HCT116 (cell line): ENCODE measurements at regions not wholly inside any gene's neighbourhood (a gene's known extent, or its start where the extent isn't known, plus 50 kb on each side); places are given as distances from the start of the nearest gene placed in this dataset.

ENCODE experiments used
- ATAC-seq: fragments of 200-7000 bp; cut with Tn5 transposase; 2 replicates; pipeline ENCODE4 v1.9.1; 2020; ENCODE audit warnings: mild to moderate bottlenecking, moderate library complexity
- BruUV-seq: library from RNA; stranded (reverse); fragments of 400-500 nt; replicated peaks from 2 replicates; lab custom pipeline; 2021; lab: Mats Ljungman, UMichigan
- CTCF ChIA-PET: fragments of 300-600 bp; sonication (Branson Sonifier 250); formaldehyde crosslinking; loops from one replicate; lab custom pipeline; 2021; ENCODE audit warnings: antibody characterized with exemption; lab: Charles Lee
- POLR2A ChIA-PET: fragments of 300-600, 350-600 bp; sonication (Branson Sonifier 250); formaldehyde crosslinking; loops from one replicate; lab custom pipeline; 2021; ENCODE audit warnings: antibody characterized with exemption; lab: Charles Lee
- RAD21 ChIA-PET, 2 experiments: fragments of 300-600 bp; sonication (Branson Sonifier 250); formaldehyde crosslinking; loops; one replicate each; lab custom pipeline; 2023; ENCODE audit warnings: low total read pairs in 2 of 2; ENCODE audit not compliant: uncharacterized antibody in 2 of 2, unreplicated experiment in 2 of 2, low non-redundant PET in 1 of 2; lab: Charles Lee
- DNase-seq: peaks from one replicate; pipeline ENCODE4 v3.0.0-alpha.2; 2010; ENCODE audit warnings: low read depth, low spot score
- H2AFZ ChIP-seq: fragments of 200-600 bp; shearing (Covaris generic), sonication (generic); 2 replicates; pipeline ENCODE4 v1.6.1; 2017; ENCODE audit warnings: low read depth, mixed run types, mixed read lengths, antibody characterized with exemption, low read length; ENCODE audit not compliant: poor library complexity, severe bottlenecking
- H3K27ac ChIP-seq: 2 replicates; pipeline ENCODE4 v1.5.1; 2012; ENCODE audit warnings: low read depth, low read length
- H3K27me3 ChIP-seq: fragments of 200-600 bp; sonication (generic); 2 replicates; pipeline ENCODE4 v1.6.1; 2016; ENCODE audit warnings: mixed run types, low read length, mixed read lengths; ENCODE audit not compliant: insufficient read depth
- H3K36me3 ChIP-seq, 2 experiments: fragments of 200-500 bp in 1 of 2; fragments of 200-600 bp in 1 of 2; sonication (Bioruptor generic) in 1 of 2; sonication (generic) in 1 of 2; 2 replicates each; pipeline versions ENCODE4 v1.5.1 to v1.6.1; 2014 to 2016; ENCODE audit warnings: low read length in 2 of 2, inconsistent platforms in 1 of 2, mixed read lengths in 1 of 2, mixed run types in 1 of 2; ENCODE audit not compliant: insufficient read depth in 2 of 2, control insufficient read depth in 1 of 2
- H3K4me1 ChIP-seq, 2 experiments: fragments of 200-600 bp in 1 of 2; sonication (generic) in 1 of 2; 2 replicates each; pipeline versions ENCODE4 v1.5.1 to v1.6.1; 2012 to 2017; ENCODE audit warnings: low read length in 2 of 2, inconsistent platforms in 1 of 2, mild to moderate bottlenecking in 1 of 2, mixed read lengths in 1 of 2, mixed run types in 1 of 2, moderate library complexity in 1 of 2; ENCODE audit not compliant: insufficient read depth in 2 of 2, control insufficient read depth in 1 of 2
- H3K4me2 ChIP-seq: fragments of 200-600 bp; sonication (generic); 2 replicates; pipeline ENCODE4 v1.6.1; 2017; ENCODE audit warnings: mixed run types, low read length, mixed read lengths
- H3K4me3 ChIP-seq, 2 experiments: fragments of 200-600 bp in 1 of 2; sonication (generic) in 1 of 2; replicated peaks in 1 of 2; 2 replicates each; pipeline ENCODE4 v1.5.1; 2011 to 2016; ENCODE audit warnings: low read length in 2 of 2, control low read depth in 1 of 2, low read depth in 1 of 2, mild to moderate bottlenecking in 1 of 2, mixed read lengths in 1 of 2, mixed run types in 1 of 2
- H3K79me2 ChIP-seq: fragments of 200-600 bp; sonication (generic); 2 replicates; pipeline ENCODE4 v1.6.1; 2017; ENCODE audit warnings: mild to moderate bottlenecking, mixed run types, low read length, moderate library complexity, mixed read lengths; ENCODE audit not compliant: insufficient read depth
- H3K9ac ChIP-seq: fragments of 200-600 bp; sonication (generic); 2 replicates; pipeline ENCODE4 v1.6.1; 2016; ENCODE audit warnings: low read length, mixed read lengths
- H3K9me2 ChIP-seq: fragments of 200-600 bp; sonication (generic), shearing (Covaris generic); 2 replicates; pipeline ENCODE4 v1.6.1; 2017; ENCODE audit warnings: mixed run types, mild to moderate bottlenecking, moderate library complexity; ENCODE audit not compliant: insufficient read depth
- H3K9me3 ChIP-seq, 2 experiments: fragments of 200-500 bp in 1 of 2; fragments of 200-600 bp in 1 of 2; sonication (Bioruptor generic) in 1 of 2; sonication (generic) in 1 of 2; 2 replicates each; pipeline ENCODE4 v1.6.1; 2014 to 2017; ENCODE audit warnings: low read length in 2 of 2, mixed read lengths in 2 of 2, inconsistent platforms in 1 of 2, low read depth in 1 of 2, mild to moderate bottlenecking in 1 of 2, mixed run types in 1 of 2, moderate library complexity in 1 of 2; ENCODE audit not compliant: control insufficient read depth in 1 of 2, insufficient read depth in 1 of 2
- H4K20me1 ChIP-seq: fragments of 200-600 bp; sonication (generic), shearing (Covaris generic); 2 replicates; pipeline ENCODE4 v1.6.1; 2017; ENCODE audit warnings: mixed run types, mild to moderate bottlenecking, moderate library complexity; ENCODE audit not compliant: insufficient read depth
- ATF3 ChIP-seq: IDR thresholded peaks from 2 replicates; pipeline ENCODE4 v1.6.1; 2012
- CEBPB ChIP-seq: IDR thresholded peaks from 2 replicates; pipeline ENCODE4 v1.6.1; 2012; ENCODE audit warnings: low read depth
- CTCF ChIP-seq, 3 experiments: fragments of 200-600 bp in 1 of 3; sonication (generic) in 1 of 3; IDR thresholded peaks in 2 of 3; conservative IDR thresholded peaks in 1 of 3; 2 replicates each; pipeline ENCODE4 v1.5.1; 2012 to 2017; ENCODE audit warnings: low read depth in 2 of 3, low read length in 2 of 3, antibody characterized with exemption in 1 of 3, borderline replicate concordance in 1 of 3, control low read depth in 1 of 3, mild to moderate bottlenecking in 1 of 3, mixed read lengths in 1 of 3, mixed run types in 1 of 3, moderate library complexity in 1 of 3; ENCODE audit not compliant: insufficient read depth in 1 of 3
- EGR1 ChIP-seq: IDR thresholded peaks from 2 replicates; pipeline ENCODE4 v1.6.1; 2012; ENCODE audit warnings: low read depth
- ELF1 ChIP-seq: IDR thresholded peaks from 2 replicates; pipeline ENCODE4 v1.6.1; 2012; ENCODE audit warnings: low read depth, borderline replicate concordance
- EZH2 ChIP-seq: fragments of 200-600 bp; sonication (generic); IDR thresholded peaks from 2 replicates; pipeline ENCODE4 v1.6.1; 2017; ENCODE audit warnings: antibody characterized with exemption, mixed run types
- POLR2A ChIP-seq: IDR thresholded peaks from 2 replicates; pipeline ENCODE4 v1.7.0; 2011; ENCODE audit warnings: borderline replicate concordance; ENCODE audit not compliant: insufficient read depth, insufficient read length; ENCODE audit errors: extremely low read depth
- SIN3A ChIP-seq: IDR thresholded peaks from 2 replicates; pipeline ENCODE4 v1.6.1; 2012; ENCODE audit warnings: low read depth
- SRF ChIP-seq: IDR thresholded peaks from 2 replicates; pipeline ENCODE4 v1.6.1; 2012; ENCODE audit warnings: low read depth
- TCF7L2 ChIP-seq: IDR thresholded peaks from 2 replicates; pipeline ENCODE4 v1.7.0; 2011; ENCODE audit warnings: borderline replicate concordance, inconsistent platforms; ENCODE audit not compliant: insufficient read depth, insufficient read length; ENCODE audit errors: extremely low read depth
- YY1 ChIP-seq: IDR thresholded peaks from 2 replicates; pipeline ENCODE4 v1.6.1; 2011; ENCODE audit warnings: low read length, low read depth, moderate library complexity, mild to moderate bottlenecking; ENCODE audit not compliant: insufficient replicate concordance; ENCODE audit errors: extremely low read depth
- intact Hi-C: fragments of 100-400 bp; cut with micrococcal nuclease; formaldehyde crosslinking; loops from 2 replicates; pipeline ENCODE4 v1.10.0; 2022

GRCh38 chrX:23570674-23571343 is 96.5 kb upstream of the PRDX4 start:
- ChIA-PET POLR2A (no interaction called here), RAD21 (no interaction called here), CTCF (no interaction called here)
- TF ChIP-seq POLR2A (no peak), TCF7L2 (no peak), SIN3A (no peak), SRF (no peak), CEBPB (no peak), YY1 (no peak), ATF3 (no peak), CTCF (IDR thresholded peaks at IDR 0.05 in 2 of 3, conservative IDR thresholded peaks at IDR 0.05 in 1 of 3; ENCODE audit: borderline replicate concordance in 1 of 3, insufficient read depth in 1 of 3, low read depth in 2 of 3, low read length in 2 of 3) (no peak), ELF1 (no peak), EGR1 (no peak), EZH2 (no peak)
- H3K4me3 ChIP-seq, result no peak overlapping the region
- H3K9me2 ChIP-seq, result no peaks in the 10 kb centered on the region
- DNase-seq, result no peak
- H3K9me3 ChIP-seq, result no peaks in the 10 kb centered on the region
- no peak for ATAC-seq
- H4K20me1 ChIP-seq, result no peaks in the 10 kb centered on the region
- no peak overlapping the region for H3K9ac ChIP-seq
- no peak overlapping the region for H2AFZ ChIP-seq
- no peaks in the 10 kb centered on the region for H3K27me3 ChIP-seq
- no peak overlapping the region for H3K4me2 ChIP-seq
- intact Hi-C loops, result no loop called here
- H3K79me2 ChIP-seq, result no peaks in the 10 kb centered on the region
- H3K36me3 ChIP-seq, result no peaks in the 10 kb centered on the region
- BruUV-seq, result no TSS peak
- no peaks in the 10 kb centered on the region for H3K4me1 ChIP-seq
- H3K27ac ChIP-seq, result no peak overlapping the region
